ENCODE measurements at regions not wholly inside any gene's neighbourhood (a gene's known extent, or its start where the extent isn't known, plus 50 kb on each side); places are given as distances from the start of the nearest gene placed in this dataset.
"Not testable (repeated sequence)": the region's sequence is repeated elsewhere in the genome, so short reads cannot be mapped to it uniquely, and the experiment has no call there.

GRCh38 chr2:235430366-235431083, 63.3 kb upstream of the AGAP1 start:
- H3K4me3 ChIP-seq (replicated peaks; ENCODE audit: low read depth, low read length): no peak overlapping the region
- TF ChIP-seq, protein P1, sequence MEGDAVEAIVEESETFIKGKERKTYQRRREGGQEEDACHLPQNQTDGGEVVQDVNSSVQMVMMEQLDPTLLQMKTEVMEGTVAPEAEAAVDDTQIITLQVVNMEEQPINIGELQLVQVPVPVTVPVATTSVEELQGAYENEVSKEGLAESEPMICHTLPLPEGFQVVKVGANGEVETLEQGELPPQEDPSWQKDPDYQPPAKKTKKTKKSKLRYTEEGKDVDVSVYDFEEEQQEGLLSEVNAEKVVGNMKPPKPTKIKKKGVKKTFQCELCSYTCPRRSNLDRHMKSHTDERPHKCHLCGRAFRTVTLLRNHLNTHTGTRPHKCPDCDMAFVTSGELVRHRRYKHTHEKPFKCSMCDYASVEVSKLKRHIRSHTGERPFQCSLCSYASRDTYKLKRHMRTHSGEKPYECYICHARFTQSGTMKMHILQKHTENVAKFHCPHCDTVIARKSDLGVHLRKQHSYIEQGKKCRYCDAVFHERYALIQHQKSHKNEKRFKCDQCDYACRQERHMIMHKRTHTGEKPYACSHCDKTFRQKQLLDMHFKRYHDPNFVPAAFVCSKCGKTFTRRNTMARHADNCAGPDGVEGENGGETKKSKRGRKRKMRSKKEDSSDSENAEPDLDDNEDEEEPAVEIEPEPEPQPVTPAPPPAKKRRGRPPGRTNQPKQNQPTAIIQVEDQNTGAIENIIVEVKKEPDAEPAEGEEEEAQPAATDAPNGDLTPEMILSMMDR (IDR thresholded peaks at IDR 0.05; ENCODE audit: low read depth, low read length, missing control alignments): no peak
- DNase-seq (ENCODE audit: extremely low read depth, low read depth): no peak

DNA sequence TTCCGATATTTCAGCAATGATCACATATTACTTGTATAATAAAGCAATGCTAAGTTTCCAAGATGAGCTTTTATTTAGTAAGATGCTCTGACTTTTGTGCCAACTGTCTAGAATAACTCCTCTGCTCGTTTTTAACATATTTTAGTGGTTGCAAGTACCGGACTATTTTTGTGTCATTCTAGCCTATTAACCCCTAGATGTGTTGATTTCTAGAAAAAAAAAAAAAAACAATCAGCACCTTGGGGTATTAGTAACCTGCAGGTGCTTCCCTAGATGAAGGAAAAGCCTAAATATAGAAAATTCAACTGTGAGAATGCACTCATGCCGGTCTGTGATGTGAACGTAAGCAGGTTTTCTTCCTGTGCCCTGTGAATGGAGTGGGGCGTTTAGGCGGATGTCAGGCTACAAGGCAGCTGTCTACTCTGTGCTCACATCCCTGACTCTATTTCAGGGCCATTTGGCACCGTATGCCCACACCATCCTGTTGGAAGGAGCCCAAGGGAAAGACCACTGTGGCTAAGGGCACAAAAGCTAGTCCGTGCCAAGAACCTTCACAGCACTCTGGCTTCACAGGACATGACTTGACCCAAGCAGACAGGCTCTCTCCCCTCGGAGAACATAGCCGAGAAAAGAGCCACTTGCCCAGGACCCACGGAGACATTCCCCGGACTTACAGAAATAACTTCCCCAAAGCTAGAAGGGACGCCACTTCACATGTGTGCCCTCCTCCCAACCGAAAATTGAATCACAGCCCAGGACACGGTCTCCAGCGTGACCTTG, 60.9 kb upstream of the AGAP1 start:
- no peak for DNase-seq (ENCODE audit: extremely low read depth, low read depth)
- TF ChIP-seq, protein P1 (IDR thresholded peaks at IDR 0.05; ENCODE audit: low read depth, low read length, missing control alignments): no peak
- no peak overlapping the region for H3K4me3 ChIP-seq (replicated peaks; ENCODE audit: low read depth, low read length)

GRCh38 chr2:235433860-235434259, 60.0 kb upstream of the AGAP1 start:
- no peak for DNase-seq (ENCODE audit: extremely low read depth, low read depth)
- no peak overlapping the region for H3K4me3 ChIP-seq (replicated peaks; ENCODE audit: low read depth, low read length)
- TF ChIP-seq, protein P1 (IDR thresholded peaks at IDR 0.05; ENCODE audit: low read depth, low read length, missing control alignments): no peak

DNA sequence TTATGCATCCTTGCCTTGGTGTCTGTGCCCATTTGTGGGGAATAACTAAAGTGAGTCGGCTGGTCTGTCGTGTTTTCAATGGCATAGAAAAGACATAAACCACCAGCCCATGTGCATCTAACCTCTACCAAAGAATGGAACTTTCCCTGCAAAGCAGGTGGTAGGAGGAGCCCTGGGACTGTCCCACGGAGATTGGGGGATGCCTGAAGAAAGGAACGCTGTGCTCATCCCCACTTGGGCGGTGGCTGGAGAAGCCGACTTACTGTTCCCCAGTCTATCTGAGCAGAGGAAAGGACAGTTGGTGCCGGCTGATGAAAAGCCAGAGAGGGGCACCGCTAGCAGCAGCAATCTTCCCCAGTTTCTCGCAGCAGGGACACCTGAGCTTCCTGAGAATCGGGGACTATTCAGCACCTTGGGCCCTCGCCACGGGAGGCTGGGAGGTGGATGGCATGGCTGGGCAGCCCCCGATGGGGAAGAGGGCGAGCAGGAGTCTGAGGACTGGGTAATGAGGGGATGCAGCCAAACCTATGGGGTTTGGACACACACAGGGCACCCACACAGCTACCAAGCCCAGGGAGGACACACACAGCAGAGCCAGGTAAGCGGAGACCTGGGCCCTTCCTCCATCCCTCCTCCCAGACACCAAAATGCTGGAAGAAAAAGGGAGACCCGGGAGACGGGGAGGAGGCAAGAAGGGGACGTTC, 53.7 kb upstream of the AGAP1 start:
- TF ChIP-seq, protein P1 (IDR thresholded peaks at IDR 0.05; ENCODE audit: low read depth, low read length, missing control alignments): no peak
- no peak overlapping the region for H3K4me3 ChIP-seq (replicated peaks; ENCODE audit: low read depth, low read length)
- no peak for DNase-seq (ENCODE audit: extremely low read depth, low read depth)

DNA sequence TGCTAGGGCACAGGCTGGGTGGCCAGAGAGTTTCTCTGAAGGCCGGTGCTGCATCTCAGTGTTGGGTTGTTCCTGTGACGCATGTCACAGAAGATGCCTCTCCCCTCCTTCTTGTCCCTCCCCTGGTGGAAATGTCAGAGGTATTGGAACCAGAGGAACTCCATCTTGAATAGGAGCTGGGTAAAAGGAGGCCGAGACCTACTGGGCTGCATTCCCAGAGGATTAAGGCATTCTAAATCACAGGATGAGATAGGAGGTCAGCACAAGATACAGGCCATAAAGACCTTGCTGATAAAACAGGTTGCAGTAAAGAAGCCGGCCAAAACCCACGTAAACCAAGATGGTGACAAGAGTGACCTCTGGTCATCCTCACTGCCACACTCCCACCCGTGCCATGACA, 50.3 kb upstream of the AGAP1 start:
- DNase-seq (ENCODE audit: extremely low read depth, low read depth); H3K4me3 ChIP-seq (replicated peaks; ENCODE audit: low read depth, low read length): not testable (repeated sequence)

Measured in HFF-Myc (cell line).